ENCODE measurements at regions not wholly inside any gene's neighbourhood (a gene's known extent, or its start where the extent isn't known, plus 50 kb on each side); places are given as distances from the start of the nearest gene placed in this dataset.
"Not testable (repeated sequence)": the region's sequence is repeated elsewhere in the genome, so short reads cannot be mapped to it uniquely, and the experiment has no call there.

- H3F3A ChIP-seq (replicated peaks; ENCODE audit: insufficient read depth) = no peaks in the 10 kb centered on the region
- no peaks in the 10 kb centered on the region for H4K20me1 ChIP-seq (ENCODE audit: insufficient read depth)
- H3K4me3 ChIP-seq (ENCODE audit: low read depth in 2 of 2, low read length in 1 of 2) = no peak overlapping the region
- no peaks in the 10 kb centered on the region for H3K9me3 ChIP-seq
- H2AFZ ChIP-seq (ENCODE audit: low read depth) = no peak overlapping the region
- H3K27ac ChIP-seq (ENCODE audit: low read depth in 2 of 2, low read length in 1 of 2) = no peak overlapping the region
- 58% methylated on average over 1 of the region's 1 CpG for WGBS (ENCODE audit: low lambda C conversion rate)
- H3K36me3 ChIP-seq (replicated peaks in 1 of 2; ENCODE audit: control insufficient read depth in 1 of 2, insufficient read depth in 2 of 2, low read length in 1 of 2) = no peaks in the 10 kb centered on the region
- H3K9me2 ChIP-seq = no peaks in the 10 kb centered on the region
- H3K9ac ChIP-seq = no peak overlapping the region
- POLR2A ChIA-PET = no interaction called here
- CTCF ChIA-PET = interaction anchor here (0.5 kb wide), 1 partner anchor 169 kb away, joined by 3 read pairs; no protein-coding TSS in a partner anchor
- H3K4me1 ChIP-seq (ENCODE audit: control insufficient read depth in 1 of 2, insufficient read depth in 2 of 2, low read depth in 1 of 2, low read length in 1 of 2) = no peaks in the 10 kb centered on the region; a peak in 1 of 4 replicates
- DNase-seq = no peak
- no peaks in the 10 kb centered on the region for H3K27me3 ChIP-seq (ENCODE audit: insufficient read depth)
- TF ChIP-seq JUND (IDR thresholded peaks at IDR 0.05) = no peak
- no peak for TF ChIP-seq POLR2AphosphoS5 (IDR thresholded peaks at IDR 0.05; ENCODE audit: low read depth, low read length)
- TF ChIP-seq GABPA (IDR thresholded peaks at IDR 0.05; ENCODE audit: low read depth) = no peak
- no peak for TF ChIP-seq TCF12 (IDR thresholded peaks at IDR 0.05)
- TF ChIP-seq SIN3A (IDR thresholded peaks at IDR 0.05; ENCODE audit: borderline replicate concordance, low read depth, low read length) = no peak
- TF ChIP-seq, protein P1, sequence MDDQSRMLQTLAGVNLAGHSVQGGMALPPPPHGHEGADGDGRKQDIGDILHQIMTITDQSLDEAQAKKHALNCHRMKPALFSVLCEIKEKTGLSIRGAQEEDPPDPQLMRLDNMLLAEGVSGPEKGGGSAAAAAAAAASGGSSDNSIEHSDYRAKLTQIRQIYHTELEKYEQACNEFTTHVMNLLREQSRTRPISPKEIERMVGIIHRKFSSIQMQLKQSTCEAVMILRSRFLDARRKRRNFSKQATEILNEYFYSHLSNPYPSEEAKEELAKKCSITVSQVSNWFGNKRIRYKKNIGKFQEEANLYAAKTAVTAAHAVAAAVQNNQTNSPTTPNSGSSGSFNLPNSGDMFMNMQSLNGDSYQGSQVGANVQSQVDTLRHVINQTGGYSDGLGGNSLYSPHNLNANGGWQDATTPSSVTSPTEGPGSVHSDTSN (IDR thresholded peaks at IDR 0.05) = no peak
- TF ChIP-seq RXRA (IDR thresholded peaks at IDR 0.05; ENCODE audit: borderline replicate concordance, low read depth) = no peak
- TF ChIP-seq USF1 (IDR thresholded peaks at IDR 0.05; ENCODE audit: borderline replicate concordance, low read depth) = no peak
- no peak for TF ChIP-seq EP300 (IDR thresholded peaks at IDR 0.05; ENCODE audit: borderline replicate concordance in 1 of 2, low read depth in 1 of 2, low read length in 1 of 2)
- TF ChIP-seq MEF2A (IDR thresholded peaks at IDR 0.05; ENCODE audit: borderline replicate concordance, low read depth) = no peak
- no peak for TF ChIP-seq FOSL2 (IDR thresholded peaks at IDR 0.05; ENCODE audit: borderline replicate concordance, low read depth)
- no peak for TF ChIP-seq NRF1 (IDR thresholded peaks at IDR 0.05; ENCODE audit: low read depth, low read length)
- no peak for TF ChIP-seq RFX5 (IDR thresholded peaks at IDR 0.05; ENCODE audit: low read length)
- TF ChIP-seq CHD2 (IDR thresholded peaks at IDR 0.05; ENCODE audit: low read length, partially characterized antibody) = no peak
- no peak for TF ChIP-seq RCOR1 (IDR thresholded peaks at IDR 0.05; ENCODE audit: low read length)
- TF ChIP-seq GATA2 (CRISPR knock-in tag; IDR thresholded peaks at IDR 0.05) = no peak
- no peak for TF ChIP-seq TEAD4 (IDR thresholded peaks at IDR 0.05; ENCODE audit: borderline replicate concordance, insufficient read depth)
- TF ChIP-seq MXI1 (IDR thresholded peaks at IDR 0.05; ENCODE audit: low read depth, low read length) = no peak
- no peak for TF ChIP-seq TAF1 (IDR thresholded peaks at IDR 0.05; ENCODE audit: borderline replicate concordance, low read depth, low read length)
- no peak overlapping the region for H3K4me2 ChIP-seq
- no peaks in the 10 kb centered on the region for H3K79me2 ChIP-seq (ENCODE audit: insufficient read depth)
Measured at GRCh38 chr2:167842047-167842446, 405.3 kb downstream of the STK39 start.

DNA sequence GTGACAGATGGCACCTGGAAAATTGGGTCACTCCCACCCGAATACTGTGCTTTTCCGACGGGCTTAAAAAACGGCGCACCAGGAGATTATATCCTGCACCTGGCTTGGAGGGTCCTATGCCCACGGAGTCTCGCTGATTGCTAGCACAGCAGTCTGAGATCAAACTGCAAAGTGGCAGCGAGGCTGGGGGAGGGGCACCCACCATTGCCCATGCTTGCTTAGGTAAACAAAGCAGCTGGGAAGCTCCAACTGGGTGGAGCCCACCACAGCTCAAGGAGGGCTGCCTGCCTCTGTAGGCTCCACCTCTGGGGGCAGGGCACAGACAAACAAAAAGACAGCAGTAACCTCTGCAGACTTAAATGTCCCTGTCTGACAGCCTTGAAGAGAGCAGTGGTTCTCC, 412.1 kb downstream of the STK39 start:
- H3K9me3 ChIP-seq; H3K79me2 ChIP-seq (ENCODE audit: insufficient read depth); H3F3A ChIP-seq (replicated peaks; ENCODE audit: insufficient read depth); H2AFZ ChIP-seq (ENCODE audit: low read depth); CTCF ChIA-PET; H3K4me1 ChIP-seq (ENCODE audit: control insufficient read depth in 1 of 2, insufficient read depth in 2 of 2, low read depth in 1 of 2, low read length in 1 of 2); H3K27ac ChIP-seq (ENCODE audit: low read depth in 2 of 2, low read length in 1 of 2); H3K4me2 ChIP-seq; H3K4me3 ChIP-seq (ENCODE audit: low read depth in 2 of 2, low read length in 1 of 2); DNase-seq; H4K20me1 ChIP-seq (ENCODE audit: insufficient read depth); POLR2A ChIA-PET; H3K9me2 ChIP-seq; H3K9ac ChIP-seq; H3K36me3 ChIP-seq (replicated peaks in 1 of 2; ENCODE audit: control insufficient read depth in 1 of 2, insufficient read depth in 2 of 2, low read length in 1 of 2); H3K27me3 ChIP-seq (ENCODE audit: insufficient read depth): not testable (repeated sequence)
- no CpG with 5 or more reads among the region's 8 CpGs for WGBS (ENCODE audit: low lambda C conversion rate)

Measured in SK-N-SH (cell line).